Suprapubic skin (tissue), 3 donors: ENCODE measurements at regions not wholly inside any gene's neighbourhood (a gene's known extent, or its start where the extent isn't known, plus 50 kb on each side); places are given as distances from the start of the nearest gene placed in this dataset.
"Not testable (repeated sequence)": the region's sequence is repeated elsewhere in the genome, so short reads cannot be mapped to it uniquely, and the experiment has no call there.

ENCODE experiments used
- CTCF ChIP-seq, 2 donors: fragments of 200-600 bp in 1 of 2; fragments of 450-650 bp in 1 of 2; sonication (generic) in 1 of 2; IDR thresholded peaks; one replicate each; pipeline ENCODE4 v1.5.1; 2016 to 2019; ENCODE audit warnings: antibody characterized with exemption in 2 of 2, mild to moderate bottlenecking in 1 of 2, moderate library complexity in 1 of 2
- POLR2AphosphoS5 ChIP-seq, 3 donors: sonication (generic); formaldehyde crosslinking; IDR thresholded peaks; one replicate each; pipeline ENCODE4 v1.6.1; 2017; ENCODE audit warnings: antibody characterized with exemption in 3 of 3

DNA sequence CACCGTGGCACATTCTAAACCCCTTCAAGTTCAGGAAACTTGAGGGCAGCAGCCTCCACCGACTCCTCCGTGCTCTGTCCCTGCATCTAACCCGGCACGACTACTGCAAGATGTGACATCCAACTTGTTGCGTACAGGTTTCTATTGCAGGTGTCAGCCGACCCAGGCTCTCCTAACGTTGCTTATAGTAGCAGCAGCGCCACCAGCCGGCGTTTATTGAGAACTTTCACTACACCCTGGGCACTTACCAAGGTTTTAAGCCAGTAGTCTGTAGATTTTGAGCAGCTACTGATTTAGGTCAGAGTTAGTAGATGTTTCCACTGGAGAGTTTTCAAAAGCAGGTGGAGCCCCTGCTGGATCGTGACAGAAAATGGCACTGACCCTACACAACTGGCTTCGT lies 123.8 kb upstream of the PRKX start:
- TF ChIP-seq CTCF, POLR2AphosphoS5 (IDR thresholded peaks at IDR 0.05): not testable (repeated sequence)
